BJ (cell line): ENCODE measurements at regions not wholly inside any gene's neighbourhood (a gene's known extent, or its start where the extent isn't known, plus 50 kb on each side); places are given as distances from the start of the nearest gene placed in this dataset.

Source experiments
- CTCF ChIA-PET: fragments of 350-600 bp; formaldehyde crosslinking; extraction: SDS; loops from one replicate; lab custom pipeline; 2021; ENCODE audit warnings: antibody characterized with exemption, inconsistent platforms; lab: Yijun Ruan, JAX
- POLR2A ChIA-PET: fragments of 300-600 bp; sonication (Branson Sonifier 250); formaldehyde crosslinking; extraction: SDS; loops from one replicate; lab custom pipeline; 2021; ENCODE audit warnings: antibody characterized with exemption; lab: Charles Lee
- DNase-seq: peaks from one replicate; pipeline ENCODE4 v3.0.0-alpha.2; 2011; ENCODE audit warnings: low read depth
- H3K27me3 ChIP-seq: 2 replicates; pipeline ENCODE4 v1.6.0; 2011; ENCODE audit warnings: low read length; ENCODE audit not compliant: control insufficient read depth, insufficient read depth
- H3K36me3 ChIP-seq: 2 replicates; pipeline ENCODE4 v1.5.1; 2011; ENCODE audit warnings: low read length; ENCODE audit not compliant: control insufficient read depth, insufficient read depth
- H3K4me3 ChIP-seq: 2 replicates; pipeline ENCODE4 v1.5.1; 2011; ENCODE audit warnings: low read depth, mild to moderate bottlenecking, control low read depth, low read length
- CTCF ChIP-seq: IDR thresholded peaks from 2 replicates; pipeline ENCODE4 v1.5.1; 2011; ENCODE audit warnings: low read depth, mild to moderate bottlenecking, control low read depth, inconsistent platforms, low read length, moderate library complexity; ENCODE audit not compliant: insufficient read depth

GRCh38 chr12:28088566-28089272 lies 101.5 kb upstream of the CCDC91 start:
- POLR2A ChIA-PET: no interaction called here
- CTCF ChIA-PET: no interaction called here
- DNase-seq: no peak
- no peaks in the 10 kb centered on the region for H3K27me3 ChIP-seq
- TF ChIP-seq CTCF: no peak
- H3K4me3 ChIP-seq: no peak overlapping the region
- H3K36me3 ChIP-seq: no peaks in the 10 kb centered on the region

- TF ChIP-seq CTCF: no peak
- no peaks in the 10 kb centered on the region for H3K27me3 ChIP-seq
- no peak for DNase-seq
- CTCF ChIA-PET: no interaction called here
- no peaks in the 10 kb centered on the region for H3K36me3 ChIP-seq
- POLR2A ChIA-PET: interaction anchor here (0.6 kb wide), 1 partner anchor 116 kb away, joined by 5 read pairs; no protein-coding TSS in a partner anchor
- no peak overlapping the region for H3K4me3 ChIP-seq
Measured at GRCh38 chr12:28089338-28089737, 100.9 kb upstream of the CCDC91 start.

GRCh38 chr12:28090835-28091234 lies 99.4 kb upstream of the CCDC91 start:
- CTCF ChIA-PET: no interaction called here

GRCh38 chr12:28092396-28092795 lies 97.9 kb upstream of the CCDC91 start:
- Histone ChIP-seq H3K27me3 (no peaks in the 10 kb centered on the region; the same call in 1 of the 2 replicates), H3K4me3 (no peak overlapping the region), H3K36me3 (no peaks in the 10 kb centered on the region)
- no peak for DNase-seq
- ChIA-PET CTCF (interaction anchor here (1.3 kb wide), 1 partner anchor 24 kb away, joined by 3 read pairs; no protein-coding TSS in a partner anchor), POLR2A (no interaction called here)
- no peak for TF ChIP-seq CTCF

More at GRCh38 chr12:28090835-28091234, 99.4 kb upstream of the CCDC91 start:
- Histone ChIP-seq H3K36me3 (no peaks in the 10 kb centered on the region), H3K4me3 (no peak overlapping the region), H3K27me3 (no peaks in the 10 kb centered on the region)
- POLR2A ChIA-PET: no interaction called here
- no peak for TF ChIP-seq CTCF
- no peak for DNase-seq

GRCh38 chr12:28096649-28097048 lies 93.6 kb upstream of the CCDC91 start:
- CTCF ChIA-PET: interaction anchor here (1.3 kb wide), 1 partner anchor 13 kb away, joined by 4 read pairs; no protein-coding TSS in a partner anchor
- POLR2A ChIA-PET: no interaction called here
- Histone ChIP-seq H3K27me3 (no peaks in the 10 kb centered on the region; the same call in 1 of the 2 replicates), H3K4me3 (no peak overlapping the region), H3K36me3 (no peaks in the 10 kb centered on the region)
- DNase-seq: no peak
- no peak for TF ChIP-seq CTCF
